HepG2 (cell line): ENCODE measurements at regions not wholly inside any gene's neighbourhood (a gene's known extent, or its start where the extent isn't known, plus 50 kb on each side); places are given as distances from the start of the nearest gene placed in this dataset.

ENCODE experiments used
- CBFB ChIP-seq: sonication (generic); formaldehyde crosslinking; IDR thresholded peaks from 2 replicates; pipeline ENCODE4 v1.4.0; 2020; ENCODE audit warnings: missing genetic modification reagents
- CENPX ChIP-seq: sonication (generic); formaldehyde crosslinking; IDR thresholded peaks from 2 replicates; pipeline ENCODE4 v1.9.0; 2021; ENCODE audit warnings: mild to moderate bottlenecking, missing genetic modification reagents, moderate library complexity
- ETV6 ChIP-seq: sonication (generic); formaldehyde crosslinking; conservative IDR thresholded peaks from 2 replicates; pipeline ENCODE4 v1.4.0; 2020; ENCODE audit warnings: missing genetic modification reagents
- HNF4G ChIP-seq, 2 experiments: sonication (generic) in 1 of 2; formaldehyde crosslinking in 1 of 2; IDR thresholded peaks; 2 replicates each; pipeline versions ENCODE4 v1.4.0 to v1.6.1; 2011 to 2020; ENCODE audit warnings: borderline replicate concordance in 2 of 2, low read depth in 2 of 2, mild to moderate bottlenecking in 2 of 2, low read length in 1 of 2, missing genetic modification reagents in 1 of 2, moderate library complexity in 1 of 2
- IRX3 ChIP-seq: sonication (generic); formaldehyde crosslinking; IDR thresholded peaks from 2 replicates; pipeline ENCODE4 v1.8.1; 2023; ENCODE audit warnings: mild to moderate bottlenecking, low read depth, missing genetic modification reagents, borderline replicate concordance
- JUN ChIP-seq: sonication (generic); formaldehyde crosslinking; IDR thresholded peaks from 2 replicates; pipeline ENCODE4 v1.4.0; 2020; ENCODE audit warnings: mild to moderate bottlenecking, missing genetic modification reagents
- KLF15 ChIP-seq: sonication (generic); formaldehyde crosslinking; IDR thresholded peaks from 2 replicates; pipeline ENCODE4 v1.8.1; 2023; ENCODE audit warnings: borderline replicate concordance, mild to moderate bottlenecking, inconsistent platforms, missing genetic modification reagents, mixed read lengths
- MTF2 ChIP-seq: sonication (generic); formaldehyde crosslinking; IDR thresholded peaks from 2 replicates; pipeline ENCODE4 v1.5.0; 2020; ENCODE audit warnings: missing genetic modification reagents, borderline replicate concordance
- NFATC3 ChIP-seq: sonication (generic); formaldehyde crosslinking; IDR thresholded peaks from 2 replicates; pipeline ENCODE4 v1.5.1; 2020; ENCODE audit warnings: mild to moderate bottlenecking, missing genetic modification reagents
- NFE2L1 ChIP-seq: sonication (generic); formaldehyde crosslinking; IDR thresholded peaks from 2 replicates; pipeline ENCODE4 v1.4.0; 2020; ENCODE audit warnings: missing genetic modification reagents, mild to moderate bottlenecking, borderline replicate concordance
- POGZ ChIP-seq: sonication (generic); formaldehyde crosslinking; IDR thresholded peaks from 2 replicates; pipeline ENCODE4 v1.4.0; 2020; ENCODE audit warnings: mild to moderate bottlenecking, missing genetic modification reagents
- POLR2A ChIP-seq, 2 experiments: IDR thresholded peaks; 2 replicates each; pipeline ENCODE4 v1.6.1; 2011; ENCODE audit warnings: low read depth in 2 of 2, low read length in 2 of 2, mild to moderate bottlenecking in 1 of 2, moderate library complexity in 1 of 2; ENCODE audit not compliant: insufficient read depth in 1 of 2
- RARG ChIP-seq: sonication (generic); formaldehyde crosslinking; IDR thresholded peaks from 2 replicates; pipeline ENCODE4 v1.4.0; 2020; ENCODE audit warnings: low read depth, mild to moderate bottlenecking, missing genetic modification reagents
- SMARCC2 ChIP-seq: fragments of 450-650 bp; IDR thresholded peaks from 2 replicates; pipeline ENCODE4 v1.6.1; 2017; ENCODE audit warnings: antibody characterized with exemption, mild to moderate bottlenecking
- TOPORS ChIP-seq: sonication (generic); formaldehyde crosslinking; IDR thresholded peaks from 2 replicates; pipeline ENCODE4 v1.8.0; 2023; ENCODE audit warnings: mild to moderate bottlenecking, missing genetic modification reagents
- ZC3H4 ChIP-seq: sonication (generic); formaldehyde crosslinking; IDR thresholded peaks from 2 replicates; pipeline ENCODE4 v1.4.0; 2020; ENCODE audit warnings: missing genetic modification reagents, borderline replicate concordance
- ZFP36L1 ChIP-seq: sonication (generic); formaldehyde crosslinking; IDR thresholded peaks from 2 replicates; pipeline ENCODE4 v1.8.0; 2022; ENCODE audit warnings: mild to moderate bottlenecking, missing genetic modification reagents, moderate library complexity
- ZKSCAN5 ChIP-seq: sonication (generic); formaldehyde crosslinking; IDR thresholded peaks from 2 replicates; pipeline ENCODE4 v1.5.1; 2020; ENCODE audit warnings: mild to moderate bottlenecking, missing genetic modification reagents
- ZNF329 ChIP-seq: sonication (generic); formaldehyde crosslinking; IDR thresholded peaks from 2 replicates; pipeline ENCODE4 v1.9.0; 2021; ENCODE audit warnings: low read depth, mild to moderate bottlenecking, missing genetic modification reagents
- ZNF331 ChIP-seq: sonication (generic); formaldehyde crosslinking; IDR thresholded peaks from 2 replicates; pipeline ENCODE4 v1.4.0; 2020; ENCODE audit warnings: missing genetic modification reagents
- ZNF44 ChIP-seq: sonication (generic); formaldehyde crosslinking; IDR thresholded peaks from 2 replicates; pipeline ENCODE4 v1.5.1; 2020; ENCODE audit warnings: mild to moderate bottlenecking, missing genetic modification reagents
- ZNF614 ChIP-seq: IDR thresholded peaks from 2 replicates; pipeline ENCODE4 v1.6.1; 2018; ENCODE audit warnings: missing biosample characterization, missing genetic modification reagents, inconsistent platforms, borderline replicate concordance
- ZNF792 ChIP-seq: IDR thresholded peaks from 2 replicates; pipeline ENCODE4 v1.6.1; 2016
- ZNF841 ChIP-seq: sonication (generic); formaldehyde crosslinking; IDR thresholded peaks from 2 replicates; pipeline ENCODE4 v1.8.1; 2023; ENCODE audit warnings: missing genetic modification reagents, borderline replicate concordance
- TF ChIP-seq, protein P1 (sequence below): IDR thresholded peaks from 2 replicates; pipeline ENCODE4 v1.6.1; 2016
- TF ChIP-seq, protein P2 (sequence below): sonication (generic); formaldehyde crosslinking; IDR thresholded peaks from 2 replicates; pipeline ENCODE4 v1.4.0; 2020; ENCODE audit warnings: missing genetic modification reagents, borderline replicate concordance
- TF ChIP-seq, protein P3 (sequence below): sonication (generic); formaldehyde crosslinking; IDR thresholded peaks from 2 replicates; pipeline ENCODE4 v1.4.0; 2020; ENCODE audit warnings: missing genetic modification reagents; ENCODE audit errors: not compliant biosample characterization

DNA sequence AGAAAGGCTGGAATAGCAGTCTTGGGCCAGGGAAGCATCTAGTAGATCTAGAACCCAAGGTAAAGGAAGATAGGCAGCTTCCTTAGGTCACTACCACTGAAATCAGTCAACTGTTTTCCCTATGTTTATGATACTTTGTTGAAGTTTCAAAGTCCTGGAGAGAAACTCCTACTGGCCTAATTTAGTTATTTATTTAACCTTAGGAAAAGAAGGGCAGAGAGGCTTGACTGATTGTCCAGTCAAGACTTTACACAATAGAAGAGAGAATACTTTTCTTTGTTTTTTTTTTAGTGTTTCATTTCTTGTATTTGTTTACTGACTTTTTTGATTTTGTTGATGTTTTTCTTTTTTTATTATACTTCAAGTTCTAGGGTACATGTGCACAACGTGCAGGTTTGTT lies 138.9 kb upstream of the PHYHIPL start (continued):
- no peak for TF ChIP-seq JUN
- TF ChIP-seq CENPX = no peak
- TF ChIP-seq ZNF329 (CRISPR knock-in tag) = no peak
- no peak for TF ChIP-seq ZNF614 (CRISPR knock-in tag)
- no peak for TF ChIP-seq SMARCC2
- no peak for TF ChIP-seq ETV6 (CRISPR knock-in tag)
- TF ChIP-seq ZNF331 (CRISPR knock-in tag) = no peak
- TF ChIP-seq NFE2L1 (CRISPR knock-in tag) = no peak
- TF ChIP-seq ZC3H4 = no peak
- no peak for TF ChIP-seq RARG (CRISPR knock-in tag)
- no peak for TF ChIP-seq ZFP36L1
- TF ChIP-seq TOPORS (CRISPR knock-in tag) = no peak
- TF ChIP-seq, protein P1, sequence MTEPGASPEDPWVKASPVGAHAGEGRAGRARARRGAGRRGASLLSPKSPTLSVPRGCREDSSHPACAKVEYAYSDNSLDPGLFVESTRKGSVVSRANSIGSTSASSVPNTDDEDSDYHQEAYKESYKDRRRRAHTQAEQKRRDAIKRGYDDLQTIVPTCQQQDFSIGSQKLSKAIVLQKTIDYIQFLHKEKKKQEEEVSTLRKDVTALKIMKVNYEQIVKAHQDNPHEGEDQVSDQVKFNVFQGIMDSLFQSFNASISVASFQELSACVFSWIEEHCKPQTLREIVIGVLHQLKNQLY (CRISPR knock-in tag) = peak; percentile 33; the same call in 1 of the 2 replicates
- TF ChIP-seq KLF15 (CRISPR knock-in tag) = no peak
- no peak for TF ChIP-seq ZKSCAN5 (CRISPR knock-in tag)
- no peak for TF ChIP-seq POLR2A (IDR thresholded peaks at IDR 0.05; ENCODE audit: insufficient read depth in 1 of 2, low read depth in 2 of 2, low read length in 2 of 2)
- no peak for TF ChIP-seq ZNF44 (CRISPR knock-in tag)
- TF ChIP-seq MTF2 (CRISPR knock-in tag) = no peak
- no peak for TF ChIP-seq ZNF841 (CRISPR knock-in tag)
- no peak for TF ChIP-seq CBFB (CRISPR knock-in tag)
- no peak for TF ChIP-seq NFATC3 (CRISPR knock-in tag)
- TF ChIP-seq IRX3 (CRISPR knock-in tag) = no peak
- TF ChIP-seq ZNF792 (CRISPR knock-in tag) = peak; percentile 99
- peak; percentile 45; the same call in 1 of the 2 replicates for TF ChIP-seq HNF4G (IDR thresholded peaks at IDR 0.05; ENCODE audit: borderline replicate concordance, low read depth, low read length)
- TF ChIP-seq HNF4G (CRISPR knock-in tag; IDR thresholded peaks at IDR 0.05; ENCODE audit: borderline replicate concordance, low read depth) = no peak
- TF ChIP-seq, protein P2, sequence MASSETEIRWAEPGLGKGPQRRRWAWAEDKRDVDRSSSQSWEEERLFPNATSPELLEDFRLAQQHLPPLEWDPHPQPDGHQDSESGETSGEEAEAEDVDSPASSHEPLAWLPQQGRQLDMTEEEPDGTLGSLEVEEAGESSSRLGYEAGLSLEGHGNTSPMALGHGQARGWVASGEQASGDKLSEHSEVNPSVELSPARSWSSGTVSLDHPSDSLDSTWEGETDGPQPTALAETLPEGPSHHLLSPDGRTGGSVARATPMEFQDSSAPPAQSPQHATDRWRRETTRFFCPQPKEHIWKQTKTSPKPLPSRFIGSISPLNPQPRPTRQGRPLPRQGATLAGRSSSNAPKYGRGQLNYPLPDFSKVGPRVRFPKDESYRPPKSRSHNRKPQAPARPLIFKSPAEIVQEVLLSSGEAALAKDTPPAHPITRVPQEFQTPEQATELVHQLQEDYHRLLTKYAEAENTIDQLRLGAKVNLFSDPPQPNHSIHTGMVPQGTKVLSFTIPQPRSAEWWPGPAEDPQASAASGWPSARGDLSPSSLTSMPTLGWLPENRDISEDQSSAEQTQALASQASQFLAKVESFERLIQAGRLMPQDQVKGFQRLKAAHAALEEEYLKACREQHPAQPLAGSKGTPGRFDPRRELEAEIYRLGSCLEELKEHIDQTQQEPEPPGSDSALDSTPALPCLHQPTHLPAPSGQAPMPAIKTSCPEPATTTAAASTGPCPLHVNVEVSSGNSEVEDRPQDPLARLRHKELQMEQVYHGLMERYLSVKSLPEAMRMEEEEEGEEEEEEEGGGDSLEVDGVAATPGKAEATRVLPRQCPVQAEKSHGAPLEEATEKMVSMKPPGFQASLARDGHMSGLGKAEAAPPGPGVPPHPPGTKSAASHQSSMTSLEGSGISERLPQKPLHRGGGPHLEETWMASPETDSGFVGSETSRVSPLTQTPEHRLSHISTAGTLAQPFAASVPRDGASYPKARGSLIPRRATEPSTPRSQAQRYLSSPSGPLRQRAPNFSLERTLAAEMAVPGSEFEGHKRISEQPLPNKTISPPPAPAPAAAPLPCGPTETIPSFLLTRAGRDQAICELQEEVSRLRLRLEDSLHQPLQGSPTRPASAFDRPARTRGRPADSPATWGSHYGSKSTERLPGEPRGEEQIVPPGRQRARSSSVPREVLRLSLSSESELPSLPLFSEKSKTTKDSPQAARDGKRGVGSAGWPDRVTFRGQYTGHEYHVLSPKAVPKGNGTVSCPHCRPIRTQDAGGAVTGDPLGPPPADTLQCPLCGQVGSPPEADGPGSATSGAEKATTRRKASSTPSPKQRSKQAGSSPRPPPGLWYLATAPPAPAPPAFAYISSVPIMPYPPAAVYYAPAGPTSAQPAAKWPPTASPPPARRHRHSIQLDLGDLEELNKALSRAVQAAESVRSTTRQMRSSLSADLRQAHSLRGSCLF = no peak
- TF ChIP-seq POGZ = no peak; the same call in 1 of the 2 replicates
- TF ChIP-seq, protein P3, sequence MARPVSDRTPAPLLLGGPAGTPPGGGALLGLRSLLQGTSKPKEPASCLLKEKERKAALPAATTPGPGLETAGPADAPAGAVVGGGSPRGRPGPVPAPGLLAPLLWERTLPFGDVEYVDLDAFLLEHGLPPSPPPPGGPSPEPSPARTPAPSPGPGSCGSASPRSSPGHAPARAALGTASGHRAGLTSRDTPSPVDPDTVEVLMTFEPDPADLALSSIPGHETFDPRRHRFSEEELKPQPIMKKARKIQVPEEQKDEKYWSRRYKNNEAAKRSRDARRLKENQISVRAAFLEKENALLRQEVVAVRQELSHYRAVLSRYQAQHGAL (CRISPR knock-in tag) = no peak
